IPS-NIHi11 (cell line): ENCODE measurements at regions not wholly inside any gene's neighbourhood (a gene's known extent, or its start where the extent isn't known, plus 50 kb on each side); places are given as distances from the start of the nearest gene placed in this dataset.
"Not testable (repeated sequence)": the region's sequence is repeated elsewhere in the genome, so short reads cannot be mapped to it uniquely, and the experiment has no call there.

ENCODE experiments used
- DNase-seq: peaks from one replicate; pipeline ENCODE4 v3.0.0; 2012; ENCODE audit warnings: mixed read lengths, low spot score

DNA sequence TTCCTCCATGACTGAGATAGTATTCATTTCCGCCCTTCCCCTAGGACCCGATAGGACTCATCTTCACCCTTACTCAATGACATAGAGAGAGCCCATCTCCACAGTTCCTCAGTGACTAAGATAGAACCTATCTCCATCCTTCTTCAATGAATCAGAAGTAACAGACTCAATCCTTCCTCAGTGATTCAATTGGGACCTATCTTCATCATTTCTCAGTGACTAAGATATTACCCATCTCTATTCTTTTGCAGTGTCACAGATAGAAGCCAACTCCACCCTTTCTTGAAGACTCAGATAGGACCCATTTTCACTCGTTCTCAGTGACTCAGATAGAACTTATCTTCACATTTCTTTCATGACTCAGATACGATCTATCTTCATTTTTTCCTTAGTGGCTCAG, 164.6 kb downstream of the FBXO4 start:
- DNase-seq: no peak

DNA sequence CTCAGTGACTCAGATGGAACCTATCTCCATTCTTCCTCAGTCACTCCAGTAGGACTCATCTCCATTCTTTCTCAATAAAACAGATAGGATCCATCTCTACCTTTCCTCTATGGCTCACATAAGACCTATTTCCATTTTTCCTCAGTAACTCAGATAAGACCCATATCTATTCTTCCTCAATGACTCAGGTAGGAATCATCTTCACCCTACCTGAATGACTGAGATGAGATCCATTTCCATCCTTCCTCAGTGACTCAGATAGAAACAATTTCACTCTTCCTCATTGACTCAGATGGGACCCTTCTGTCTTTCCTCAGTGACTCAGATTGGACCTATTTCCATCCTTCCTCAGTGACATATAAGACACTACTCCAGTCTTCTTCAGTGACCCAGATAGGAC, 165.1 kb downstream of the FBXO4 start:
- DNase-seq: no peak

GRCh38 chr5:42099846-42100245, 174.8 kb downstream of the FBXO4 start:
- DNase-seq: not testable (repeated sequence)

- DNase-seq: no peak
These were observed 183.4 kb downstream of the FBXO4 start for GRCh38 chr5:42108468-42108867.

DNA sequence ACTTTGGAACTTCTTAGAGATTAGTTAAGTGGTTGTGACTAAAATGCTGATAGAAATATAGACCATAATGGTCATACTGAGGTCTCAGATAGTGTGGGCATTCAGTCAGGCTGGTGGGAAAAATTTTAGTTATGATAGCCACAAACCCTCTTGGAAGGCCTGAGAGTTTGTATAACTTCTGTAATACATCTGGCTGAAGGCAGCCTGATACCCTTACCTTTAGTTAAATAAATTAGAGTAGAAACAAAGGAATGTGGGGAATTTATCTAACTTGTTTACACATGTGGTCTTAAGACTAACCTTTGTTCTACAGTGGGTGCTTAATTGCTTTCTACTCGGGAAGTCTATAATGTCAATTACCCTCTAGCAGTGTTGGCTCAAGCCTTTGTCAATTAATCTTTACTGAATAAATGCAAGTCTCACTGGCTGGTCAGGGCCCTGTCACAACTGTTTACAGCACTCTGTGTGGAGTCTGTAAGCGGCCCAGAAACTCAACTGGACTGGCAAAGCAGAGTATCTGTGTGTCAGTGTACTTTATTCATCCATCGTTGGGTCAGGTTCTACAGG, 184.0 kb downstream of the FBXO4 start:
- no peak for DNase-seq

- not testable (repeated sequence) for DNase-seq
These were observed 190.6 kb downstream of the FBXO4 start for GRCh38 chr5:42115721-42116120.

- no peak for DNase-seq
These were observed 195.0 kb downstream of the FBXO4 start for GRCh38 chr5:42120070-42120469.

DNA sequence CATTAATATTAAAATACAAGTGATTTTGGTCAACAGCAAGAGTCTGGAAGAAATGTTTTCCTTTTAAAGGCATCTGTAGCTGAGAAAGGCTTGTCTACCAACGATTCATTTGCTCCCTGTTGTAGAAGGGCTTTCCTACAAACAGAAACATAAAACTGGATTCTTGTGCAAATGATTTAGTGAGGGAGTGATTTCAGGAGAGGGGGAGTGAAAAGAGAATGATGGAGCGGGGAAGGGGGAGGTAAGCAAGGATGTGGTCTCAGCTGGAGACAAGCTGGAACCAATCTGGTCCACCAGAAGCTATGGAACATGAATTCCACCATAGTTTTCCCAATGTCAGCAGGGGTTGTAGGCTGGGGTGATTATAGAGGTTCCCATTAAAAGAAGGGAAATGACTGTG, 196.3 kb downstream of the FBXO4 start:
- no peak for DNase-seq

GRCh38 chr5:42131081-42131480, 206.0 kb downstream of the FBXO4 start:
- DNase-seq: peak; percentile 7

DNA sequence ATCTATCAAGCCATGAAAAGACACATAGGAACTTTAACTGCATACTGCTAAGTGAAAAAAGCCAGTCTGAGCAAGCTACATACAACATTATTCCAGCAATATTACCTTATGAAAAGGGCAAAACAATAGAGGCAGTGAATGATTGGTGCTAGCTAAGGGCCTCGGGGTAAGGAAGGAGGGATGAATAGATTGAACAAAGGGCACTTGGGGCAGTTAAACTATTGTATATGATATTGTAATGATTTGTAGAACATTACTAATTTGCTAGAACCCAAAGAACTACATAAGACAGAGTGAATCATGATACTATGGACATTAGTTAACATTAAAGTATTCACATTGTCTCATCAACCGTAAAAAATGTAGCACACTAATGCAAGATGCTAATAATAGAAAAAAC, 218.3 kb downstream of the FBXO4 start:
- no peak for DNase-seq

DNA sequence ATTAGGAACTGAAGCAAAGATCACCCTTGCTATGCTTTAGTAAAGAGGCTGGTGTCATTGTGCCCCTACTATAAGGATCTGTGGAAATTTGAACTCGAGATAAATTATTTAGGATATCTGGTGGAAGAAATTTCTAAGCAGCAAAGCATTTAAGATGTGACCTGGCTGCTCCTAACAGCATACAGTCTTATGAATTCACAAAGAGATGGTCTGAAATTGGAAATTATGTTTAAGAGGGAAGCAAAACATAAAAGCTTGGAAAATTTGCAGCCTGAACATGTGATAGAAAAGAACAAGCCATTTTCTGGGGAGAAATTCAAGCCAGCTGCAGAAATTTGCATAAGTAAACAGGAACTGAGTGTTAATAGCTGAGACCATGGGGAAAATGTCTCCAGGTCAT, 223.7 kb downstream of the FBXO4 start:
- DNase-seq: no peak

DNA sequence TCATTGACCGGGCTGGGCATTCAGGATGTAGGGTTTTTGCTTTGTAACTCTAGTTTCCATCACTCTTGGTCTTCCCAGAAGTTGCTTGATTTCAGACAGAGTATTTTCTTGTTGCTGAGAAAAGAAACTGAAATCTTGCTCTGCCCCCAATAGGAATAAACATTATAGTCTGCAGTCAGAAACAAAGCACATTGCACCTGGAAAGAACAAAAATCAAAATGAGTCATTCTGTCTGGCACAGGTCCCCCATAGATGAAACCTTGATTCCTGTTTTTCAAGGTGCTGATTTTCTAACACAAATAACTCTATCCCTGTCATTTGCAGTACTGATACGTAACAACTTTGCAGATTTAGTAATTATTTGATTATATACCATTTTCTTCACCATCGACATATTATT, 232.1 kb downstream of the FBXO4 start:
- no peak for DNase-seq

- DNase-seq: no peak
These were observed 238.0 kb downstream of the FBXO4 start for GRCh38 chr5:42163083-42163482.

- peak; percentile 7 for DNase-seq
These were observed 243.1 kb downstream of the FBXO4 start for GRCh38 chr5:42168091-42168670.

DNA sequence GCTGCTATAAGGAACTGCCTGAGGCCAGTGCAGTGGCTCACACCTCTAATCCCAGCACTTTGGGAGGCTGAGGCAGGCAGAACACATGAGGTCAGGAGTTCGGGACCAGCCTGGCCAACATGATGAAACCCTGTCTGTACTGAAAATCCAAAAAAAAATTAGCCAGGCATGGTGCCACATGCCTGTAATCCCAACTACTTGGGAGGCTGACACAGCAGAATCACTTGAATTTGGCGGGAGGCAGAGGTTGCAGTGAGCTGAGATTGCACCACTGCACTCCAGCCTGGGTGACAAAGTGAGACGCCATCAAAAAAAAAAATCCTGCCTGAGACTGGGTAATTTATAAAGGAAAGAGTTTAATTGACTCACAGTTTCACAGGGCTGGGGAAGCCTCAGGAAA, 247.1 kb upstream of the GHR start:
- not testable (repeated sequence) for DNase-seq

DNA sequence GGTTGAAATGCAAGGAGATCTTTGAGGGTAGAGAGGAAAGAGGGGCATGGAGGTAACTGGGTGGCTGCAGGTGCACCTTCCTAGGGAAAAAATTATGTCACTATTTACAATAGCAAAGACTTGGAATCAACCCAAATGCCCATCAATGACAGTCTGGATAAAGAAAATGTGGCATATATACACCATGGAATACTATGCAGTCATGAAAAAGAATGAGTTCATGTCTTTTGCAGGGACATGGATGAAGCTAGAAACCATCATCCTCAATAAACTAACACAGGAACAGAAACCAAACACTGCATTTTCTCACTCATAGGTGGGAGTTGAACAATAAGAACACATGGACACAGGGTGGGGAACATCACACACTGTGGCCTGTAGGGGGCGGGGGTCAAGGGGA, 243.4 kb upstream of the GHR start:
- not testable (repeated sequence) for DNase-seq

GRCh38 chr5:42216904-42217303, 206.3 kb upstream of the GHR start:
- no peak for DNase-seq

DNA sequence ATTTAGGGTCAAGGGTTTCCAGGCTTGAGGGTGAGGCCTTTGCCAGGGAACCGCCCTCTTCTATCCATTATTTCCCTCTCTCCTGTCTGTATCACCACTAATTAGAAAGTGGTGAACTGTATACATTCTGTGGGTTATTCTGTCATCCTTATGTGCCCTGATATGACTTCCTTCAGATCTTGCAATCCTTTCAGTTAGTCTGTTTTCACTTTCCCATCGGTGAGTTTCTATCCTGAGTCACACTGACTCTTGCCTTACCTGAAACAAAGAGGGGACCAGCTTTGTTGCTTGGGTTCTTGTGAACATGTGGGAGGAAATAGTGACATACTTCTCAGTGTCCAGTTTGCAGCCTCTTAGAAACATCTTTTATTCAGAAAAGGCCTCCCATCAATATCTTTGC, 205.4 kb upstream of the GHR start:
- no peak for DNase-seq

DNA sequence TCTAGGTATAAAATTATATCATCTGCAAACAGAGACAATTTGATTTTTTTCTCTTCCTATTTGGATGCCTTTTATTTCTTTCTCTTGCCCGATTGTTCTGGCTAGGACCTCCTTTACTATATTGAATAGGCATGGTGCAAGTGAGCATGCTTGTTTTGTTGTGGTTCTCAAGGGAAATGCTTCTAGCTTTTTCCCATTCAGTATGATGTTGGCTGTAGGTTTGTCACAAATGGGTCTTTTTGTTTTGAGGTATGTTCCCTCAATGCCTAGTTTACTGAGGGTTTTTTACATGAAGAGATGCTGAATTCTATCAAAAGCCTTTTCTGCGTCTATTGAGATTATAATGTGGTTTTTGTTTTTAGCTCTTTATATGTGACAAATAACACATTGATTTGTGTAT, 198.2 kb upstream of the GHR start:
- DNase-seq: no peak

DNA sequence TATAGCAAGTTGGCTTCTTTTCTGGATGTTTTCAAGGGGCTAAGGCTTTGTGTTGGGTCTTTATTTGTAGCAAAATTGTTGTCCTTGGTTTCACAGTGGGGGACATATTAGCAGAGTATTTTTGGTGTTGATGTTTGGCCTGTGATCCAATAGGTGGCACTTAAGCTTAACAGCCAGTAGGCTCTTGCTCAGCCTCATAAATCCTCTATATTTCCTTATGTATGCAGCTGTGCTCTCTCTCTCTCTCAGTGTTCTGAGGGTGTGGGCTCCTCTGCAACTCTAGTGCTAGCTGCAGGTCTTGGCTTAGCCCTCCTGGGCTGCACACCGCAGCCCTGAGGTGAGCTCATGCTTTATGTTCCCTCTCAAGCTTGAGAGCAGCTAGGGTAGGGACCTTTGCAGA, 195.0 kb upstream of the GHR start:
- no peak for DNase-seq

- no peak for DNase-seq
These were observed 192.4 kb upstream of the GHR start for GRCh38 chr5:42230839-42231238.

DNA sequence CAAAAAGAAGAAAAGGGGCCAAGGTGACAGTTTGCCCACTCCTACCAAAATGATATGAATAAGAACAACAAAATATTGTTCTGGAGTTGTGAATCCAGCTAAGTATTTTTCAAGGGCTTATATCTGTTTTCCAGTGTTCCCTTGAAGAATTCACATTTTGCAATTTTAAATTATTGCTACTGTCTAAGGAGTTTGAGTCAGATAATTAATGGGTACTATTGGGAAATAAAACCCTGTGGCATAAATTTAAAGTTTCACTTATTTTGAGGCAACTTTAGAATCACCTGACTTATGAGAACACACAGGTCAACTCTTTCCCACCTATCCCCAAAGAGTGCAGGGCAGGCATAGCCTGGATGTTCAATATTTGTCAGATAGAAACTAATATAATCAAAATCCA, 188.0 kb upstream of the GHR start:
- no peak for DNase-seq

- DNase-seq: no peak
These were observed 187.4 kb upstream of the GHR start for GRCh38 chr5:42235837-42236236.

GRCh38 chr5:42241636-42242035, 181.6 kb upstream of the GHR start:
- DNase-seq: no peak

DNA sequence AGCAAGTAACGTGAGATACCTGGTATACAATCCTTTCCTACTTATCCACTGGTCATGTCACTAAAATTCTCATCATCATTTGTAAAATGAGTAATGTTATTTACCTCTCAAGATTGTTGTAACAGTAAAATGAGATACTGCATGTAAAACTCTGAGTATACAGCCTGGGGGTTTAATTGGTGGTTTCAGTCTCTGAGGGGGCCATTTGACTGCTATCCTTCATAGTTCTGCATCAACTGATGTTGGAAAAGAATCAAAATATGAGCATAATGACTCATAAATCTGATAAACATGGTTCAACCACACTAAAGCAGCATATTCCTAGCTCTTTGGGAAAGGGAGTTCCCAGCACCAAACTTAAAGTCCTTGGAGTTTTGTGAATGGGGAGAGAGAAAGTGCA, 181.0 kb upstream of the GHR start:
- no peak for DNase-seq
